GM19468 (cell line): ENCODE measurements at regions not wholly inside any gene's neighbourhood (a gene's known extent, or its start where the extent isn't known, plus 50 kb on each side); places are given as distances from the start of the nearest gene placed in this dataset.

ENCODE experiments used
- ATAC-seq: cut with Tn5 transposase; IDR thresholded peaks from one replicate; pipeline ENCODE4 v1.9.1; 2021; ENCODE audit warnings: mild to moderate bottlenecking, moderate library complexity, moderate number of reproducible peaks; ENCODE audit not compliant: unreplicated experiment; ENCODE audit errors: extremely low read depth

DNA sequence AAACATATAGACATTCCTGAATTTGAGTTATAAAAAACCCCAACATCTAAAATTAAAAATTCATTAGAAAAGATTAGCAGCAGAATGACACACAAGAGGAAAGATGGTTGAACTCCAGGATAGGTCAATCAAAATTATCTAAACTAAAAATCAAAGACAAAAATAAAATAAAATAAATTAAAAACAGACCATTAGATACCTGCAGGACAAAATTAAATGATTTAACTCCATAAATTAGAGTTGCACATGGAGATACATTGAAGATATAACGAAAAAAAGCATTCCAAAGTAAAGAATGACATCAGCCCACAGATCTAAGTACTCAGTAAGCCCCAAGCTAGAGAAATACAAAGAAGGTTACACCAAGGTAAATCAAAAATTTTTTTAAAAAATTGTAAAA is 226.1 kb upstream of the SORCS1 start:
- no peak for ATAC-seq

DNA sequence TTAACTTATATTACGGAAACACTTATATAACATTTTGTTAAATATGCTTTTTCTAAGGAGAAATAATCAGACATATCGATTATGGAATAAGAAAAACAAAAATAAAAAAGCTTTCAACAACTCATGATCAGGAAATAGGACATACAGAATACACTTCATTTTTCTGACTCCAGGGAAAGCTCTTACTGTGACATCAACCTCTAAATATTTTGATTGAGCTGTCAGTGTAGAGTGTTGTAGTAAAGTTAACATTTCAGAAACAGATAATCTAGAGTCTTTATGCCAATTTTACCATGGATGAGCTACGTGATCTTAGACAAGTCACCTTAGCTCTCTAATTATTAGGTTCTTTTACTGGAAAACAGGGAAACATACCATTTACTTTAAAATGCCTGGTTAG is 218.9 kb upstream of the SORCS1 start:
- ATAC-seq: no peak

DNA sequence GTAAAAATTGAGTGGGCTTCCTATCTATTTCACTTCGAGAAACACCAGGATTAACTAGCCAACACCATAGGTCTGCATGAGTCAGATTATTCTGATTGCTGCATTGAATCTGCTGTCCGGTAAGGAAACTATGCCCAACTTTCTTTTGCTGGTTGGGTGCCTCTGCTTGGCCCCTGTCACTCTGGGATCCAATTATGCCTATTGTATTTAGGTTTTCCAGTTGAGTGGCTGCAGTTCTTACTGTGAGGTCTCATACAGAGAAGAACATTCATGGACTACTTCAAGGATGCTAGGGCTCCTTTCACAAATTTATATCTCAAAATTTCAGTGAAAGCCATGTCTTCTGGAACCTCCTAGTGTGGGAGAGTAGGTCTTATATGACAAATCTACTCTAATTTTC is 215.1 kb upstream of the SORCS1 start:
- ATAC-seq: no peak

DNA sequence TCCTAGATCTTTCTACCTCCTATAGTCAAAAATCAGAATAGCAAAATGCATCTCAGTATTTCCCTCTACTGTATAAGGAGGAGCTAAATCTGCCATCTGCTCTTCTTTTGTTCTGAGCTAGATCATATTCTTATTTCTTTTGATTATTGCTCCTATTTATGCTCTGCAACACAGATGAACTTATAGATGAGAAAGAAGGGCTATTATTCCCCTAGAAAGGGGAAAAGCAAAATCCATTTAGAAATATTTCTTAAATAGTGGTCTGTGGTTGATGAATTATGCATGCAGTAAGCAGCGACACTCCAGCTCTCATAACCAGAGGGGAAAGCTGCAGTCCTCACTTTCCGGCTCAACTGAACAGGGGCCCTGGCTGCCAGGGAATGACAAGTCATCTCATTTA is 207.3 kb upstream of the SORCS1 start:
- no peak for ATAC-seq

GRCh38 chr10:107364872-107365271 is 200.4 kb upstream of the SORCS1 start:
- no peak for ATAC-seq

GRCh38 chr10:107362306-107362705 is 197.8 kb upstream of the SORCS1 start:
- ATAC-seq: no peak

DNA sequence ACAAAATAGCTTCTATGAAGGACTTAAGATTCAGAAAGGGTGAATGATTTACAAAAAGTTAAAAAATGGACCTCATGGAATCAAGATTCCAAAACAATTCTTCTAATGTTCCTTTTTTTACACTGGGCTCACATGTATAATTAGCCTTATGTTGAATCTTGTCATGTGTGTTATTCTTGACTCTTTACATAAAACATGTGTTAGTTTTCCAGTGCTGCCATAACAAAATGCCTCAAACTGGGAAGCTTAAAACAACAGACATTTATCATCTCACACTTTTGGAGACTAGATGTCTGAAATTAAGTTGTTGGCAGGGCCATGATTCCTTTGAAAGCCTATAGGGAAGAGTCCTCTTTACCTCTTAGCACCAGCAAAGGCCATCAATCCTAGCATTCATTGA is 192.5 kb upstream of the SORCS1 start:
- no peak for ATAC-seq

GRCh38 chr10:107356396-107356795 is 191.9 kb upstream of the SORCS1 start:
- ATAC-seq: no peak

DNA sequence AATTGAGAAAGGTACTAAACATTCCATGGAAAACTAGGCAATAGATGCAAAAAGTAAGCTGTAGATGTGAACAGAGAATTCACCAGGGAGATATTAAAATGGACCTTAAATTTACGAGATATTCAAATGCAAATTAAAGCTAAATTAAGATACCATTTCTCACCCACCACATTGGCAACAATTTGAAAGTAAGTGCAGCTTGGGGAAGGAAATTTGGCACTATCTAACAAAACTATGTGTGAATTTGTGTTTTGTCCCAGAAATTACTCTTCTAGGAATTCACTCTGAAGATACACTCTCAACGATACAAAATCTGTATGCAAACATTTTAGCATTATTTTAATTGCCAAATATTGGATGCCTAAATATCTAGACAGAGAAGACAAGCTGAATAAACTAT is 178.2 kb upstream of the SORCS1 start:
- ATAC-seq: no peak

DNA sequence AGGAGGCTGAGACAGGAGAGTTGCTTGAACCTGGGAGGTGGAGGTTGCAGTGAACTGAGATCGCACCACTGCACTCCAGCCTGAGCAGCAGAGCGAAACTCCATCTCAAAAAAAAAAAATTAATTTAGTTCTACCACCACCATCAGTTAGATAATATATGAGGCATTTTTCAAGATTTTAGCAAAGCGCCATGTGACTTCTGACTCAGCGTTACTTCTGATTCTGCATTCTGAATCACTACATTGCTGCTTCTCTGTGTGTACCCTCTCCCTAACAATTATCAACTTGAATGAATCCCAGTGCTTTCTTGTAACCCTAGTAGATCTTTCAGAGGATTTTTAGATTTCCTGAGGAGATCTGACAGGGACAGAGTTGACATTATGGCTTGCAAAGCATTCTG is 176.8 kb upstream of the SORCS1 start:
- ATAC-seq: no peak

- no peak for ATAC-seq
Observed at GRCh38 chr10:107340326-107340725, 175.8 kb upstream of the SORCS1 start.

DNA sequence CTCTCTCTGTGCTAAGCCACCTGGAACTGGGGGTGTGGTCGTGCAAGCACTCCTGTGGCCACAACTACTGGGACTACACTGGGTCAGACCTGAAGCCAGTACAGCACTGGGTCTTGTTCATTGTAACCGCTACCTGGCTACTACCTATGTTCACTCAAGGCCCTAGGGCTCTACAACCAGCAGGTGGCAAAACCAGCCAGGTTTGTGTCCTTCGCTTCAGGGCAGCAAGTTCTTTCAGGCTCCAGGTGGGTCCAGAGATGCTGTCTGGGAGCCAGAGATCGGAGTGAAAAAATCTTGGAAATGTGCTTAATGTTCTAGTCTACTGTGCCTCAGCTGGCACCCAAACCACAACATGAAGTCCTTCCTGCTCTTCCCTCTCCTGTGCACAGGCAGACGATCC is 171.6 kb upstream of the SORCS1 start:
- ATAC-seq: no peak

- ATAC-seq: no peak
Observed at GRCh38 chr10:107317592-107317991, 153.1 kb upstream of the SORCS1 start.

DNA sequence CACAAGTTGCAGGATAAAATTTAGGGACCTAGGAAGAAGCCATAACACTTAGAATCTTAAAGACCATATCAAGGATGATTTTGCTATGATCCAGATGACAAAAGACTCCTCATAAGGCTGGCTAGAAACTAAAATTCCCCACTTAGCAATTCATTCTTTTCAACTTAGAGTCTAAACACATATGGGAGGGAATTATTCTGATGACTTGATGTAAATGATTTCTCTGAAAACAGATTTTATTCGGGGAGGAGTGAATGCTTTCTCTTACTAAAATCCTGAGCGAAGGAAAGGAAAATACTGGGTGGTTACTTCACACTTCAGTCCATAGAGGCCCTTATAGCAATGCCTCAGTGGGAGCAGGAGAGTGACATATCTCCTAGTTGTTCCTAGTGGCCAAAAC is 138.7 kb upstream of the SORCS1 start:
- ATAC-seq: no peak

- ATAC-seq: no peak
Observed at GRCh38 chr10:107299606-107300005, 135.1 kb upstream of the SORCS1 start.

- ATAC-seq: no peak
Observed at GRCh38 chr10:107284187-107284586, 119.7 kb upstream of the SORCS1 start.

- no peak for ATAC-seq
Observed at GRCh38 chr10:107280293-107280692, 115.8 kb upstream of the SORCS1 start.

GRCh38 chr10:107277591-107277990 is 113.1 kb upstream of the SORCS1 start:
- ATAC-seq: no peak

DNA sequence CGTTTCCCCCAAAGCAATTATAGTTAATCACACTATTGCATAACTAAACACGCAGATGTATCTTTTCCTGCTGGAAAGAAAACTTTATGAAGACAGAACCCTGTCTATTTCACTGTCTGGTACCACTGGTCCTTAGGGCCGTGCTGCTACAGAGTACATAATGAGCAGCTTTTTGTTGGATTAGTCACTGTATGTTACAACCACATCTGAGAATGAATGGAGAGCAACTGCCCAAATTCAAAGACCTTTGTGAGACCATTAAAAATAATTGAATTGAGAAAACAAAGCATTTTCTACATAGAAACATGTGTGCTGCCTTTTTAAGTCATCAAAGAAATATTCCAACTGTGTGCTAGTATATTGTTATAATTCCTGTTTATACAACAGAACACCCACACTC is 111.3 kb upstream of the SORCS1 start:
- no peak for ATAC-seq

GRCh38 chr10:107269626-107270025 is 105.1 kb upstream of the SORCS1 start:
- no peak for ATAC-seq

- no peak for ATAC-seq
Observed at GRCh38 chr10:107264742-107265141, 100.2 kb upstream of the SORCS1 start.

DNA sequence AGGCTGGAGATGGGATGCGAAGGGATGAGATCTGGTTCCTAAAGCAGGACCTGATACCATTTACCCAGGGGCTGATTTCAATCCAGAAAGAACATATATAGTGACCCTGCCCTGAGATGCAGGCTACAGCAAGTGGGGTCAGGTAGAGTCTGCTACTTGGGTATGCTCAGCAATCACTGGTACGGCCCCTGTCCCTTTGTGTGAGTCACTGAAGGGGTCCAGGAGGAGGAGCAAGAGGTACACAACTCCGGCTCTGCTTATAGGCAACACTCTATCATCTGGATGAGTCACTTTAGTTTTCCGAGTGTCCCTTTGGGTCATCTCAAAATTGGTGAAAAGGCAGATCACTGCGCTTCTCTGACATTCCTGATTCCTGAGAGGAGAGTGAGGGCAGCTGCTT is 79.6 kb upstream of the SORCS1 start:
- ATAC-seq: no peak

- no peak for ATAC-seq
Observed at GRCh38 chr10:107238275-107238674, 73.8 kb upstream of the SORCS1 start.
